T-helper 9 cell (primary cell): ENCODE measurements at regions not wholly inside any gene's neighbourhood (a gene's known extent, or its start where the extent isn't known, plus 50 kb on each side); places are given as distances from the start of the nearest gene placed in this dataset.

ENCODE experiments used
- DNase-seq: peaks from one replicate; pipeline ENCODE4 v3.0.0-alpha.2; 2020

DNA sequence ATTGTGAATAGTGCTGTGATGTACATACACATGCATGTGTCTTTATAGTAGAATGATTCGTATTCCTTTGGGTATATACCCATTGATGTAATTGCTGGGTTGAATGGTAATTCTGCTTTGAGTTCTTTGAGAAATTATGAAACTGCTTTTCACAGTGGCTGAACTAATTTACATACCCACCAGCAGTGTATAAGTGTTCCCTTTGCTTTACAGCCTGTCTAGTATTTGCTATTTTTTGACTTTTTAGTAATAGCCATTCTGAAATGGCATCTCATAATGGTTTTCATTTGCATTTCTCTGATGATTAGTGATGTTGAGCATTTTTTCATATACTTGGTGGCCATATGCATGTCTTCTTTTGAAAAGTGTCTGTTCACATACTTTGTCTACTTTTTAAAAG lies 54.5 kb upstream of the FAM78B start:
- DNase-seq = no peak

DNA sequence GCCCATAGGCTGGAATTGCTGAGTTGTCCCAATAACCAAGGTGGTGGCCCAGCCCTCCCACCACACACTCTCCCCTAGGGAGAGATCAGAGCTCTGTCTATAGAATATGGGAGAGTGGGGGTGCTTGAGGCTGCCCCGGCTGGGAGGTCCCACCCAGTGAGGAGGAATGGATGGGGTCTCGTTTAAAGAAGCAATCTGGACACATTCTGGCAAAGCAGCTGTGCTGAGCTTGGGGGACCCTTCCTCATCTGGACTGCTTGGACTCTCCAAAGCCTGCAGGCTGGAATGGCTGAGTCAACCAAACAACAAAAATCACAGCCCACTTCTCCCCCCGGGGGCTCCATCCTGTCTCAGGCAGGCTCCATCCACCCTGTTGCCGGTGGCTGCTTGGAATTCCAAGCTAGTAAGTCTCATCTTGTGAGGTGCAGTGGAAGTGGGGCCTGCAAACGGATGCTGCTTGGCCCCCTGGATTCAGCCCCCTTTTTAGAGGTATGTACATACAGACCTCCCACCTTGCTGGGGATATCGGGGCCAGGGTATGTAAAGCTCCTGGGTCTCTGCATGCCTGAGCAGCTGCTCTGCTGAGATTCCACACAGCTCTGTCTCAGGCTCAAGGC lies 67.1 kb upstream of the FAM78B start:
- no peak for DNase-seq

DNA sequence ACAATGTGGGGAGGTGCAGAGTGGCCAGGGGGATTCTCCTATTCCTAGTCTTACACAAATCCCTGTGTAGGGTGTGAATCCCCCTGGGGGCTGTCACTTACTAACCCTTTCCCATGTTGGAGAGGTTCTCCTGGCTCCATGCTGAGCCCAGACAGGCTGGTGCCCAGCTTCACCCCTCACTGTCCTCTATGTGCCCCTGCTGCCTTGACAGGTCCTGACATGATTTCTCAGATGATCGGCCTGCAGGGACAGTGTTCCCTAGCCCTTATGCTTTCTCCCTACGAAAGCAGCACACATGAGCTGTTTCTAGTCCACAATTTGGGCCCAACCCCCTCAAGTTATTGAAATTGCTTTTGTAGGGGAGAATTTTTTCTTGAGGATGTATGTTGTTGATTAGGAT lies 68.9 kb upstream of the FAM78B start:
- DNase-seq = no peak

DNA sequence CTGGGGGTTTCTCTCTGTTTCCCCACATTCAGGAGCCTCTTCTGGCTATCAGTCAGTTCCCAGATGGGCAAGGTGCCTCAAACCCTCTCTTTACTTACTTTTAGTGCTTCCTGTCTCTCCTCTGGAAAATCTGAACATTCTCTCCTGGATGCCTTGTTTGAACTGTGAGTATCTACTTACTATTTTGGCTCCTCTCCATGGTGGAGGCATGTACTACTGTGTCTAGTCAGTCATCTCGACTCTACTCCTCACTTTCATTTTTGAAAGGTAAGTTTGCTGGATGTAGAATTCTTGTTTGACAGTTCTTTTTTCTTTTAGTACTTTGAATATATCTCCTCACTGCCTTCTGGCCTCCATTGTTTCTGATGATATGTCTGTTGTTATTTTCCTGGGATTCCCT lies 70.9 kb upstream of the FAM78B start:
- no peak for DNase-seq

DNA sequence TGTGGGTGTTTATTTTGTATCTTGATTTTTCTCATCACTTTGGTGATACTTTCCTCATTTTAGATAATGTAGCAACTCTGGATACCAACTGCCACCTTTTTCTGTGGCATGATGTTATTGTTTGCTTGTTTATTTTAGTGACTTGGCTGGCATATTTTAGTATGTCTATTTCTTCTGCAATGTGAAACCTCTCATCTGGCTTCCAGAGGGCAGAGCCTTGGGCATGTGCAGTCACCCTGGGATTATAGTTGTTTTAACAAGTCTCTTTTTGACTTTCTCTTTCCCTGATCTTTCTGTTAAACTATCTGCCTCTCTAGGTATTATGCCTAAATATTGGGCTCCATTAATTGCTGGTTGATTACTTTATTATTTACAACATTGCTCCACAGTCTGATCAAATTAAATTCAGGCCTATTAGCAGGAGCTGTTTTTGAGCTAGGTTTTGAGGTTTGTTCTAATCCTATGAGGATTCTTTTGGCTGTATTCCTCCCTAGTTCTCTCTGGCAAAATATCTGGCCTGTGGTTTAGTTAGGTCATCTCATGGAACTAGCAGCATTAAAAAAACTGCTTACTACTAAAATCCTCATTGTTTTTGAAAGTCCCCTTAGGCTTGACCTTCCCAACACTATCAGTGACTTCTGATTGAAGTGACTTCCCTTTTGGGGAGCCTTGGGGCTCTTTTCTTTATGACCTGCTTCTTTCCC lies 86.4 kb upstream of the FAM78B start:
- DNase-seq = no peak

DNA sequence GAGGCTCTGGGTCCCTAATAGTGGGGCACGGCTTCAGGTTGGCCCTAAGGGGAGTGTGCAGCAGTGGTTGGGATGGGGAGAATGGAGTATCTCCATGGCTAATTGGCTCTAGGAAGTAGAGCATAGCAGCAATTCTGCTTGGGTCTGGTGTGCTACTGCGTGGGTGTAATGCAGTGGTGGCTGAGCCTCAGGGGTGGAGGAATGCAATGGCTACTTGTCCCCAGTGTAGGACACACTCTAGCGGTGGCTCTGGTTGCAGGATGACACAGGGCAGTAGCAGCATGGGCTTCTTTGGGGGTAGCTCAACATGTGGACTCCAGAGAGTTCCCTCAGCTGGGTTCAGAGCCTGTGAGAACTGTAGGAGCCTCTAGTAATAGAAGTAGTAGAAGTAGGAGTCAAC lies 91.2 kb upstream of the FAM78B start:
- no peak for DNase-seq

DNA sequence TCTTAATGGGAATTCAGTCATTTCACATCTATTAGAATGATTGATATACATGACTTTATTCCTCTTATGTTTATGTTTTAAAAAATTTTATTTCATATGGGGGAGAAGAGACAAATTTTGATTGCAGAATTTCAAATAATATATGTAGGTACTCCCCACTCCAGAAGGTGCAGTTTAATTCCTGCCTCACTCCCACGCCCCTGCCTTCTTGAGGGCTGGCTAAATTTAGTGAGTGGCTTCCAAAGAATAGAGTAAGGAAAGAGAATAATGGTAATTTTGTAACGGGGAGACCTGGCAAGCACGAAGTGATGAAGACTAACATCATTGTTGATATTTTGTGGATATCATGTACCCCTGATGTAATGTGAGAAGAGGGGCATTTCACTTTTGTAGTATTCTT lies 94.7 kb upstream of the FAM78B start:
- DNase-seq = no peak

DNA sequence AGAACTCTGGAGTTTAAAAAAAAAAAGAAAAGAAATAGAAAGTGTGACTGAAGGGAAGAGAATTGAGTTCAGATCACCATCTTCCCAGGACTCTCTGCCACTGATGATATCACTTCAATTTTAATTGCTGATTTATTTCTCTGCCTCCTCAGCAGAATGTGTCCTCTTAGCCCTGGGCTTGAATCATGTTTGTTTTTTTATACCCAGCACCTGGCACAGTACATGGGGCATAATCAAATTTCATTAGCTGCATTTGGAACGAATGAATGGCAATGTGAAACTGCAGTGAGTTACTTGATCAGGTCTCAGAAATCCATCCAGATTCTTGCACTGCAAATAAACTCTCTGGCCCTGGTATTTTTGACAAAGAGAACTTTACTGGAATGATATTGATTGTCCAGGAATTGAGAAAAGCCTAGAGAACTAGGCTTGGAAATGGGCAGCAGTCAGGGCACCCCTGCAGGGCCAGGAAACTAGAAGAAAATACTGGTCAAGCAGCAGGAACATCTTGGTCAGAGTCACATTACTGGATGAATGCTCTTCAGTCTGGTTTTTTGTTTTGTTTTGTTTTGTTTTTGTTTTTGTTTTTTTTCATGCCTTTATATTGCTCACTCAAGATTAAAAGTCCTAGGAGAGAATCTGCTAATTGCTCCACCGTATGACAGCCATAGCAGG lies 103.8 kb upstream of the FAM78B start:
- DNase-seq = no peak

DNA sequence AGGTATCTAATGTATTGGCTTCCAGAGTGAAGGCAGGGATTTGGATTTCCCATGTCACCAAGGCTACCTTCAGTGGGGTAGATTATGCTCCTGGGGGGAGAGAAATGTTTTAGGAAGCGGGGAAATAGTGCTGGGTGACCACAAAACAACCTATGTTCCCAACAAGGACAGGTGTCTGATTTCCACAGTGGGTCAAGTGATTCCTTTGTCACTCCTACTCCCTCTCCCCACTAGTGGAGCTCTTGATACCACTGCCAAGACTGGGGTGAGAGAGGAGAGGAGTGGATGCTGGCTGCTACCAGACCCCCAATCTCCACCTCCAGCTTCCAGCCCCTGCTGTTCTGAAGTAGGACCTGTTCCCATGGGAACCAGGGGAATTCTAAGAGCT lies 104.3 kb upstream of the FAM78B start:
- no peak for DNase-seq

DNA sequence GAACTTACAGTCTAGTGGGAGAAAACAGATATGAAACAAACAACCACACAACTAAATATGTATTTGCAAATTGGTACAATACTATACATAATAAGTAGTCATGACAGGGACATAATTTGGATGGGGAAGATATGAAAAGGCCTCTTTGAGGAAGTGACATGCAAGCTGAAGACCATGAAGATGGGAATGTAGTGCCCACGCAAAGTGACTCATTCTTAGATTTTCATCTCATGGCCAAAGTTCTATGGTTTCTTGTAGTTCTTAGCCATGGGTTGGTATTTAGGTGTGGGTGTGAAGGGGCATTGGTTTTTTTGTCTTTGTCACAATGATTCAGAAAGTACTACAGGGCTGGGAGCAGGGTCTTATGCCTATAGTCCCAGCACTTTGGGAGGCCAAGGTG lies 105.4 kb upstream of the FAM78B start:
- DNase-seq = no peak

DNA sequence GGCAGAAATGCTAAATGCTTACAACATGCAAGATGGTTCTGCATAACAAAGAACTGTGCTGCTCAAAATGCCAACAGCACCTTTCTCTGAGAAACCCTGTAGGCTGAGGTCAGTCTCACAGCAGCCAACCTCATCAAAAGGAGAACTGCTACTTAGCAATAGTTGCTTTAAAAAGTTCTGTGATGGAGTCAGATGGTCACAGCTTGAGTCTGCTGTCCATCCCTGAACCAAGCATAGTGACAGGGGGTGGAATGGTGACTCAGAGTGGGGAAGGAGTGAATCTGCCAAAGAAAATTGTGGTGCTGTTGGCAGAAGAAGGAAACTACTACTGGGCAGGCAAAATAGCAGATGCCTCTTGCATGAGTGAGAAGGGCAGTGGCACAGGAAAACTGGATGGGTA lies 106.0 kb upstream of the FAM78B start:
- DNase-seq = no peak

DNA sequence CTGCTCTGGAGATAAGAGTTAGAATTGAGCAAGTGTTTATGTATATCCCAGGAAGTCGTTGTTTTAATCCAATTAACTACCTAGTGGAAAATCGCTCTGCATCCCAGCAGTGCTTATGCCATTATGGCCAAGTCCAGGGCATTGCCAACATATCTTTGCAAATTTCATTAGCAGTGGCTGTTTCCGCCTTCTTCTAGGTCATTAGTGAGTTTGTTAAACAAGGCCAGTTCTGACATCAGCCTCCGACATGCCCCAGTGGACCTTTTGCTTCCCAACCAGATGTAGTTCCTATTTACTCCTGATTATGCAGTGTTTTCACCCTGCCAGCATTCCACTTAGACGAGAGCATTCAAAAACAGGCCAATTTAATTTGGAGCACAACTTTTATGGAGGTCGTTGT lies 106.8 kb upstream of the FAM78B start:
- DNase-seq = no peak

DNA sequence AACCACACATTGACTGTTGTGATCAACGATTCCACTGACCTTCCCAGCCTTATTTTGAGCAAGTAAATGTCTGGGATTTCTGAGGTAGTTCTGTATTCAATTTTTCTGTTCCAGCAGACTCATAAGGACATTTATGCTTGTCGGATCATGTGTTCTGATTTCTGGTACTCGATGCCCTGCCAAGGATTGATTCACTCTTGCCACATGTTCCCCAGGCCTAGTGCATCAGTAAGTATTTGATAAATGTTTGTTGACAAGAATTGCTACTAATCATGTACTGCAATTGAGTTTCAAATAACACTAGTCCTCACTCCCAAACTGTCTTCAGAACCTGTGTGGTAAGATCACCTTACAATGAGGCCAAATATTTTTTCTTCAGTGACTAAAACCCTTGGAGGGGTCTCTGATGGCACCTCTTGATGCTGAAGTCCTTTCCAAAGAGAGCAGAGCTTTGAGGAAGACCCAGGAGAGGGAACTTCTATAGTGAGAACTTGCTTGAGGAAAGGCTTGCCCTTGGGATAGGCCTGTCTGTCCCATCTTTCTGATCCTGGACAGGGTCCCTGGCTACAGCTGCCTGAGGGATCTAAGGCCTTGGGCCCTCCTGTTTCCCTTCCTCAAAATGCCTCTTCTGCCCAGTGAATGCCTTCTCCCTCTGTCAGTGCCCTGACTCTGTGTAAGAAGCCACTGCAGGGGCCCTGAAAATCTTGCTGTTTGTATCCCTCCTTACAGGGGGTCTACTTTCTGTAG lies 115.8 kb upstream of the FAM78B start:
- no peak for DNase-seq

DNA sequence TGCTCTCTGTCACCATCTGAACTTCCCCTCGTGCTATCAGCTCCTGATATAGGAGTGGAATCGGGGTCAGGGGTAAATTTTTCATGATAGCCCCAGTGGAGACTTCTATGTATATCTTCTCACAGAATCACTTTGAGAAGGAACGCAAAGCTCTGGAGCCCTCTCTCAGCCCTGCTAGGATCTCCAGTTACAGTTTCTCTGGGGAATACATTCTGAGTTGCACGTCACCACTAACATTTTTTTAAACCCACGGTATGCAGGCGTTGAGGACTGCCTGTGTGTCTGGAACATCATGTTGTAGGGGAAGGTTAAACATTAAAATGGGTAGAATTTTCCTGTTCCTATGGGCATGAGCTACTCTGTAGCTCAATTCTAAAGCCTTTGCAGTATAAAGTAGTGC lies 116.4 kb upstream of the FAM78B start:
- no peak for DNase-seq

DNA sequence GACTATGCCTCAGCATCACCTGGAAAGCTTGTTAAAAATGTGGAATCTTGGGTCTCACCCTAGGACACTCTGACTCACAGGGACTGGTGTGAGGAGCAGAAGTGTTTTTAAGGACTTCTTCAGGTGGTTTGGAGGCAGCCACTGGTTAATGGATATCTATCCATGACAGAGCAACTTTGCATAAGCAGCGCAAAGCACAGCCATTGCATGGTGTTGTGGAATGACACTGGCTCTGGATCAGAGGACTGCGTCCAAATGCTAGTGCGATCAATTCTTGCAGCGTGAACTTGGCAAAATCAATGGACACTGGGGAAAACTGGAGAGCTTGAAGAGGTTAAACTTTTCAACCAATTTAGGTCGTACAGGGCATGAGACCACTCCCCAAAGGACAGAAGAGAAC lies 116.8 kb upstream of the FAM78B start:
- no peak for DNase-seq

DNA sequence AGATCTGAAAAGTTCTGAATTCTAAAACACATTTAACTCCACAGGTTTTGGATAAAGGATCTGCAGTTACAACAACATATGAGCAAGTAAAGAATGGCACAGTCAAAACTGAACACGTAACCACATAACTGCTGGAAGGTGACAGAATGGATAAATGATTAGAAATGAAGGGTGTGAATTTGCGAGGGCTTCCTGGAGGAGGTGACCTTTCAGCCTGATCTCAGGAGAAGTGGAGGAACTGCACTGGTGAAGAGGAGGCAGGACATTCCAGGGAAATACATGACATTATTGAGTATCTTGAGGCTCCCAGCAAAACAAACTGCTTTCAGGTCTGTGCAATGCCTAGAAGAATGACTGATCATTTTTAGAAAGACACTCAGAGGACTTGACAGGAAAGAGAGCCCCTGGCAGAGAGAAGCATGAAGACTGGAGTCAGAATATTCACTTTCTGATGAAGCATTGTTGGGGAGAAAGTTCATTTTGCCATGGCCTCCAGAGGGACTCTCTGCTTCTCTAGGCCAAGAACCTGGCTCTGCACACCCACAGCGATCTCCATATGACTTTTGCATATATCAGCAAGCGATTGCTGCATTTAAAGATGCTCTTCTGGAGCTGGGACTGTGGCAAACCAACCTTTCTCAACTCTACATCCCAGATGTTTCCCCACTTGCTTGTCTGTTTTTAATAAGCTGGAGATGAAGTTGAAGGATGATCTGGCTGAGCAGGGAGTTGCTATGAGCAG lies 122.7 kb upstream of the FAM78B start:
- DNase-seq = no peak

DNA sequence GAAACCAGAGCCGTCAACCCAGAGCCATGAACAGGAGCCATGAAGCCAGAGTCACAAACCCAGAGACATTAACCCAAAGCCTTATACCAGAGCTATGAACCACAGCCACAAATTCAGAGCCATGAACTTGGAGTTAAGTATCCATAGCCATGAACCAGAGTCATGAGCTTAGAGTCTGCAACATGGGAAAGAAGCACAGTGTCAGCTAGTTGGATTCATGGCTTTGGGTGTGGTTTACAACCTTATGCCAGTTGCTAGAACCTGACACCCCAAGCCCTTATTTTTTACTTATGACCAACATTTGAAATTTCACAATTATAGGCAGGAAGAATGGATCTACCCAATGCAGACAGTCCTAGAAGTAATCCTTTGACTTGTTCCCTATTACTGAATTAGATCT lies 128.9 kb upstream of the FAM78B start:
- no peak for DNase-seq

DNA sequence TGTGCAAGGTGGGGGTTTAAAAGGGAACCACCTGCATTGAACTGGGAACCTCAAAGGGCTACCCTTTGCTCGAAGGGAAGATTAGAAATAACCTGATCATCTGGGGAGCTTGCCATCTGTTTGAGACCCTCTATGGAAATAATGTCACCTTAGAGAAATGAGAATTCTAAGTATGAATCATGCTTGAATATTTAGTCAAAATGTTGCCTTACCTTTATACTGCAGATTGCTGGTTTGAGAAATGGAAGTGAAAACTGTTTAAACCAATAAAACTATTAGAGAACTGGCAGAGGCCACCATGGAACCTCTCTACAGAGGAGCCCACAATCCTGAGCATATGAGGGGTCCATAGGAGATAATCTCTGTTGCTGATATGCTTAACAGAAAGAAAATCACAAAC lies 131.2 kb upstream of the FAM78B start:
- DNase-seq = no peak

DNA sequence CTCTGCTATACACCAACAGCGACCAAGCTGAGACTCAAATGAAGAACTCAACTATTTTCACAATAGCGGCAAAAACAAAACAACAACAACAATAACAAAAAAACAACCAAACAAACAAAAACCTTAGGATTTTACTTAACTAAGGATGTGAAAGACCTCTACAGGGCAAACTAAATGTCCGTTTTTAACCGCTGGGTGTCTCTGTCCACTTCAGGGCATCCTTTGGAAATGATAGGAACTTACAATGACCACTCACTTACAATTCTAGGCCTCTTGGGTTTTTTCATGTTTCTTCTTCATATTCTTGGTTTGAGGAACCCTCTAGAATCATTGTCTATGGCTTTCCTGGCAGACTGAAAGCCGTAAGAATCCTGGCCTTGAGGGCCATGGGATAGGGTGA lies 134.0 kb upstream of the FAM78B start:
- no peak for DNase-seq

DNA sequence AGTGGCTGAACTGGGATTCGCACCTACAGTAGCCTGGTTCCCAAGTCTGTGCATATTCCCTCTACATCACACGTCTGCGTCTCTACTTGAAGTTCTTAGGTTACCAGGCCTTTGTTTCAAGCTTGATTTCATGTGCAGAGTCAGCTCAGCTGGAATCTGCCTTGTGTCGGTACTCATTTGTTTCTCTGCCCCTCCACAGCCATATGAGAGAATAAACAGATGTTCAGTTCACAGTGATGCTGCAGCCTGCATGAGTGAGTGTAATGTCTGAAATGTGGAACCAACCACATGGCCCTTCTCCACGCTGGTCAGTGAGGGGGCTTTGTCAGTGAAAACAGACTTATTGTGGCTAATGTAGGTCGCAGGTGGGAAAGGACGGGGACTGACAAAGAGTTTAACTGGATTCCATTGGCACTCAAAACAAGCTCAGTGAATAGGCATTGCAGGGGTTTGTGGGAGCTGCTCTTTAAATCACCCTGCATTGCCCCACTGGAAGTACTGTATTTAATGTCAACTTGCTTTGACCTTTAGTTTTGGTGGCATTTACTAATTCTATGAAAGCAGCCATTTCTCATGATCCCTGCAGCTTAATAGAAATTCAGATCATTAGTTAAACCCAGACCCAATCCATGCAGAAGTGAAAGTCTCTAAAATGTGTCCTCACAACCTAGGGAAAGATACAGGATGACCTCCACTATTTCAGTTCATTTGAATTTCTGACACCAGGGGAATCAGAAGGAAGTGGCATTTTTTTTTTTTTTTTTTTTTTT lies 136.4 kb upstream of the FAM78B start:
- no peak for DNase-seq

DNA sequence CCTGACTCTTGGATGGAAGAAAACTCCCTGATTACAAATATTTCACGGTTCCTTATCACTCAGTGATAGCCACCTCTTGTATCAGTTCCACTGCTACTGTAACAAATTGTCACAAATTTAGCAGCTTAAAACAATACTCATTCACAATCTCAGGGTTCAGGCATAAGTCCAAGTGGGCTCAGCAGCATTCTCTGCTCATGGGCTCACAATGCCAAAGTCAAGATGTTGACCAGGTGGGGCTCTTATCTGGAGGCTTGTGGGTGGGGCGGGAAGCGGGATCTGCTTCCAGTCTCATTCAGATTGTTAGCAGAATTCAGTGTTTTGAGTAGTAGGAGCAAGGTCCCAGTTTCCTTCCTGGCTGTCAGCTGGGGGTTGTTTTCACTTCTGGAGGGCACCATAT lies 137.3 kb upstream of the FAM78B start:
- DNase-seq = no peak

DNA sequence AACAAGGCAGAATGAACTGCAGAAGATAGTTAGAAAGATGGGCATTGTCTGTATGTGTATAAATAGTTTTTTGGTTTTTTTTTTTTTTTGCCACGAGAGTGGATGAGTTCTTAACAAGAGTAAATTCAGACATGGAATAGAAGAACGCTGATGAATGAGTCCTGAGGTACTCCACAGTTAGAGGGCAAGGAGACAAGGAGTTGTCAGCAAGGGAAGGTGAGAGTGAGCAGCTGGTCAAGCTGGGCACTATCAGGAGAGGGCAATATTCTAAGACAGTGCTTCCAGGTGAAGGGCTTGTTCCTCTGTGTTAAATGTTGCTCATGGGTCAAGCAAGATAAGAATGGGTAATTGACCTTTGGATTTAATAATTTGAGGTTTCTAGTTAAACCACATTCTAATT lies 138.6 kb upstream of the FAM78B start:
- no peak for DNase-seq
